Activated CD4-positive, alpha-beta T cell treated with anti-CD3 and anti-CD28 coated beads, Interleukin-2, amount 50 U/mL, for 48 hours (primary cell): ENCODE measurements at regions not wholly inside any gene's neighbourhood (a gene's known extent, or its start where the extent isn't known, plus 50 kb on each side); places are given as distances from the start of the nearest gene placed in this dataset.

Source experiments
- DNase-seq, 2 experiments: peaks; one replicate each; pipeline ENCODE4 v3.0.0-alpha.2; 2020

DNA sequence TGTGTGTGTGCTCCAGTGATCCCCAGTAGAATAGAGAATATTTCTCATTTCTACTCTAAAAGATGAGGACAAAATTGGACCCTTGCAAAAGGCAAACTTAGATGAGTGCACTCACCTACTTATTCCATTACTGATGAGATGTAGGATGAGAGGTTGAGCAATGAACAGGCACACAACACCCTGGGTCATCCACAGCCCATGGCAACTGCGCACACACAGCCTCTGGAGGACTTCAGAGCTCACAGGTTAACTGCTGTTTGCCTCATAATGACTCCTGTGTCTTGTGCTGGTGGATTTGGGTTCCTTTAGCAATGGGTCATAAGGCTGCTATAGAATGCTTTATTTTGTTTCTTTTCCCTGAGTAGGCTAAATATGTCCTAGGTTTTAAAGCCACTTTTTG lies 103.6 kb upstream of the TNFAIP3 start:
- no peak for DNase-seq

GRCh38 chr6:137763886-137764285 lies 103.2 kb upstream of the TNFAIP3 start:
- DNase-seq, result no peak

- no peak for DNase-seq
These were observed 102.6 kb upstream of the TNFAIP3 start for GRCh38 chr6:137764464-137764863.

- no peak for DNase-seq
These were observed 102.0 kb upstream of the TNFAIP3 start for GRCh38 chr6:137765059-137765458.

- DNase-seq, result no peak
These were observed 100.3 kb upstream of the TNFAIP3 start for GRCh38 chr6:137766596-137767370.

- no peak for DNase-seq
These were observed 99.6 kb upstream of the TNFAIP3 start for GRCh38 chr6:137767465-137767864.

- no peak for DNase-seq
These were observed 99.0 kb upstream of the TNFAIP3 start for GRCh38 chr6:137767911-137768690.

DNA sequence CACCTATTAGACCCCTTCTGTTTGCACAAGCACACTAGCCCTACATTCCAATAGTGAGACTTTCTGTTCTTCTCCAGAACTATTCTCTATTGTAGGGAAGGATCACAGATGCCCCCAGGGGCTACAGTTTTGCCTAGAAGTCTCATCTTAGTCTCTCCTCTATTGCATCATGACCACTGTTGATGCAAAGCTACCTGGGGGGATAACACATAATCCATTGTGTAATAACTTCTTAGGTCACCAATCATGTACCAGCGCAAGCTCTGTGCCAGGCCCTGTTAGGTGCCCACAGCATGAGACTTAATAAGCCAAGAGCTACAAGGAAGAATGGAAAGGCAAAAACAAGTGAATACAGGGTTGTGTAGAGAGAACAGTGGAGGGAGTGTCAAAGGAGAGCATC lies 98.1 kb upstream of the TNFAIP3 start:
- DNase-seq, result no peak

DNA sequence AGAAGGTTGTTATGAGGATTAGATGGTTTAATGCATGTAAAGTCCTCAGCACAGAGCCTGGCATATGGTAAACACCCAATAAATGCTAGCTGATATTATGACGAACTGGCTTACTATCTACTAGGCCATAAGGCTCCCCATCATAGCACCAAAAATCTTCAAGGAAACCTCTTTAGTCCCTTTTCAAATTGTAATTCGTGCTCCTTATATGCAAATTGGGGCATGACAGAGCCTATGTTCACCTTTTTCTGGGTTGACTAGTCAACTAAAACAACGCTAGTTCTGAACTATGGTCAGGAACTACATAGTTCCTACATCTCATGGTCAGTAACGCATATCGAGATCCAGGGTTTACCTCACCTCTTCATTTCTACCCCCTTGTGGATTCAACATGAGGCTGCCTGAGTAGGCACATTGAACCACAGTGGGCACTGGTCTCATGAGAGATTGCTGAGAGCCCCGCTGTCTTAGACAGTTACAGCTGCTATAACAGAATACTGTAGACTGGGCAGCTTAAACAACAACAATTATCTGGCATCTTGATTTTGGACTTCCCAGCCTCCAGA lies 97.2 kb upstream of the TNFAIP3 start:
- DNase-seq, result no peak

GRCh38 chr6:137772541-137773250 lies 94.4 kb upstream of the TNFAIP3 start:
- DNase-seq, result no peak

DNA sequence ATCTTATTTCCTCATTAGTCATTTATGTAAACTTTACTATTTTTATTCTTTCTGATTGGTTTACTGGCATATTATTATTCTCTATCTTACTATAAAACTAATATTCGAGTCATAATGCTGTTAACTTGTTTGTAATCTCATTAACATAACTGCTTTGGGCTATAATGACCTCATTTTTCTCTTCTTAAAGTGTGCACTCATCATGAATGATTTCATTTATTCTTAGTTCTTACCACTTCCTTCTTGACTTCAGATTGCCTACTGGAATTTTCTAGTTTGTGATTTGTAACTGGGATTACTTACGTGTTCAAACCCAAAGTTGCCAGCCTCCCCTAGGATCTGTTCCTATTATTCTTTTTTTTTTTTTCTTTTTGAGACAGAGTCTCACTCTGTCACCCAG lies 91.8 kb upstream of the TNFAIP3 start:
- no peak for DNase-seq

DNA sequence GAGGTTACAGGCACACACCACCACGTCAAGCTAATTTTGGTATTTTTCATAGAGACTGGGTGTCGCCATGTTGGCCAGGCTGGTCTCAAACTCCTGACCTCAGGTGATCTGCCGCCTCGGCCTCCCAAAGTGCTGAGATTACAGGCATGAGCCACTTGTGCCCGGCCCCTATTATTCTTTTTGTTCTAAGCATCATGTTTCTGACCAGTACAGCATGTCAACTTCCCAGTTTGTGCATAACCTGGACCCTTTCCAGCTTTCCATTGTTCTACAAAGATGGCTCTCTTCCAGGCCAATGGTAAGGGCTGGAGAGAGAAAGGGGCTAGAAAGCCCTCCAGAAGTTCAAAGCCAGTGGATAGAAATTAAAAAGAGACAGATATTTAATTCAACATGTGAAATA lies 91.3 kb upstream of the TNFAIP3 start:
- DNase-seq, result no peak

- no peak for DNase-seq
These were observed 90.8 kb upstream of the TNFAIP3 start for GRCh38 chr6:137776256-137776655.

DNA sequence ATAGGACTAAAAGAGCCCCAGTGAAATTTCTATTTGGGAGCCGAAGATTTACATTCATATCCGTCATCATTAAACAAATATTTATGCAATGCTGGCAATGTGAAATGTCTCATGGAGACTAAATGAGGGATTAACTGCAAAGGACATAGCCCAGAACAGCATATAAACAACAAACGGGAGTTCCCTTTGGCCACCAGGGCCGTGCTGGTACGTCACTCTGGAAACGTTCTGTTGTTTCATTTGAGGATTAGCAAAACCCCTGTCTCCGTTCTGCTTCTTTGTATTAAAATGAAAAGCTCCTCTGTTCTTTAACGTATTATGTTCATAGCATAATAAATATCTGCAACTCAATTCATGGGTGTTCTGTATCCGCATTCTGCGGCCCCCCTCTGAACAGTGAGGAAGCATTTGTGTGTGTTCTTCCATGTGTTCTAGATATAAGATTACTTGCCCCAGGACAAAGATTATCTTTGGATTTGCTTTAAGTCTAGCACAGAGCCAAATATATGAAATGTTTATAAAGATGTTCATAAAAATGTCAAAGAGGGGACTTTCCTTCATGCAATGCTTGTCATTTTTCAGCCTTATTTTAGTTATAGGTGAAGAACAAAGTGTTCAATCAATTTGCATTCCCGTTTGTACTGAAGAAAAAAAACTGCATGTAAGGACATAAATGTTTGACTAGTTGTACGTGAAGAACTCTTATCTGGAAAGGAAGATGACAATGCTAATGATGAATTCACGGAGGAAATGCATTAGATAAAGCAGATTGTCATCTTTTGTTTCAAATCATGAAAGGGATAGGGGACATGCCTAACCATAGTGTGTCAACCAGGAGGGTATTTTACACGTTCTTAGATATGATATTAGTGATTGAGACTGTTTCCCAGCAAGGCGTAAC lies 90.0 kb upstream of the TNFAIP3 start:
- DNase-seq, result no peak

DNA sequence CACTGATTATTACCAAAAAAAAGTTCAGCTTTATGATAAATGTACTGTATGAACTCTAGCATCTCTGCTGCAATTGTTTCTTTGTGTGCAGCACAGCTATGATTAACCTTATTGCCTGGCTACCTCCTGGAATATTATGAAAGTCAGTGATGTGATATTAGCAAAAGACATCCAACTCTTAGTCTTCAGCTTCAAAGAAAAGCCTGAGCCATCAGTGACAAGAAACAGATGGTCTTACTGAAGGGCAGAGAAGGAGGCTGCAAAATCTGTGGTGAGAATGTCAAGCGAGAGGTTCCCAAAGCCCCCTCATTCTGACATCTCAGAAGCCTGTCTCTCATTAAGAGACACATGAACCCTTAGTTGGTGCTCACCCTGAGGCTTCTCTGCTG lies 89.4 kb upstream of the TNFAIP3 start:
- no peak for DNase-seq

DNA sequence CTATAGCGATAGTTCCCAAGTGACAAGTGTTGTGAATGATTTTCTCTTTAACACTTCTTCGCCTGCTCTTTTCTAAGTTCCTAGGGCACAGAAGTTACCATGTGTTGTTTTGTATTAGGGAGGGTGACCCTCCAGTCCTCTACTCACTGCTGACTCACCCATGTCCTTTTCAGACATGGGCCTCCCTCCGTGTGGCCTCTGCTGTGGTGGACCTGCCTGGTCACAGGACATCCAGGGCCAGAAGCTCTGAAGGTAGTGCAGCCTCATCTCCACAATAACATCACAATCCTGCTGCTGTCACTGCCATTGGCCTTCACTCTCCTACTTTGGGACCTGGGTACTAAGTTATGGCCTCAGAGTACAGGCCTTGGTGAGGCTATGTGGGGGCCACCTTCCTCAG lies 87.1 kb upstream of the TNFAIP3 start:
- no peak for DNase-seq

DNA sequence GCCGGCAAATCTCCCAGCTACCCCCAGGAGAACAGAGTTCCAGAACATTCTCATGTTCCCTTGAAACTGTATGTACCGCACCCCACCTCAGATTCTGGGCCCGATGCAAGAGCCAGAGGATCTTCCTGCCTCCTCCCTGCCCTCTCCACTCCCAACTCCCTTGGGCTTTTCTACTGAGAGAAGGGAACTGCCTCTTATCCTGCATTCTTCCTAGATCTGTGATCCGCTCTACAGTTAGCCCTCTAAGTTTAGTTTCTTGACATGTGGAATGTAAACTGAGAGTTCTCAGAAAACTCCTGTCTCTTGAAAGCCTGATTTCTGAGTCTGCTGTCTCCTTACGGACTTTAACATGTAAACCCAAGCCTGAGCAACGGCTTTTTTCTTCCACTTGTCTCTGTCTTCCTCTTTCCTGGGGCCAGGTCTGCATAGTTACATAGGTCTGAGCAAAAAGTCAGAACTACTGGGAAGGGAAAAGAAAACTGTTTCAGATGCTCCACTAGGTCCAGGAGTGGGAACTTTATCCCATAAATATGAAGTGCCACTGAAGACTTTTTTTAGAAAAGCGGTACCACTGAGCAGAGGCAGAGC lies 86.5 kb upstream of the TNFAIP3 start:
- DNase-seq, result no peak

DNA sequence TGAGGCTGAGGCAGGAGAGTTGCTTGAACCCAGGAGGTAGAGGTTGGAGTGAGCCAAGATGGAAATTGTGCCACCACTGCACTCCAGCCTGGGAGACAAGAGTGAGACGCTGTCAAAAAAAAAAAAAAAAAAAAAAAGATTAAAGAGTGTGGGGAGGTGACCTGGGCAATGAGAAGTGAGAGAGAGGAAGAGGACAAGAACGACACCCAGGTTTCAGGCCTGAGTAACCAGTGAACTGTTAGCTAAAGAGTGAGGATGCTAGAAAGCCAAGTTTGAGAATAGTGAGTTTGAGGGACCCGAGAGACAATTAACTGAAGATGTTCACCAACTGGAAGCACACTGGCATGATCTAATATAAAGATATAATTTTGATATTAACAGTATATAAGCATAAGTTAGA lies 85.4 kb upstream of the TNFAIP3 start:
- no peak for DNase-seq

GRCh38 chr6:137782166-137783039 lies 84.7 kb upstream of the TNFAIP3 start:
- no peak for DNase-seq

GRCh38 chr6:137783710-137784109 lies 83.3 kb upstream of the TNFAIP3 start:
- DNase-seq, result no peak

GRCh38 chr6:137784583-137784982 lies 82.5 kb upstream of the TNFAIP3 start:
- no peak for DNase-seq
